ENCODE measurements at regions not wholly inside any gene's neighbourhood (a gene's known extent, or its start where the extent isn't known, plus 50 kb on each side); places are given as distances from the start of the nearest gene placed in this dataset.

DNA sequence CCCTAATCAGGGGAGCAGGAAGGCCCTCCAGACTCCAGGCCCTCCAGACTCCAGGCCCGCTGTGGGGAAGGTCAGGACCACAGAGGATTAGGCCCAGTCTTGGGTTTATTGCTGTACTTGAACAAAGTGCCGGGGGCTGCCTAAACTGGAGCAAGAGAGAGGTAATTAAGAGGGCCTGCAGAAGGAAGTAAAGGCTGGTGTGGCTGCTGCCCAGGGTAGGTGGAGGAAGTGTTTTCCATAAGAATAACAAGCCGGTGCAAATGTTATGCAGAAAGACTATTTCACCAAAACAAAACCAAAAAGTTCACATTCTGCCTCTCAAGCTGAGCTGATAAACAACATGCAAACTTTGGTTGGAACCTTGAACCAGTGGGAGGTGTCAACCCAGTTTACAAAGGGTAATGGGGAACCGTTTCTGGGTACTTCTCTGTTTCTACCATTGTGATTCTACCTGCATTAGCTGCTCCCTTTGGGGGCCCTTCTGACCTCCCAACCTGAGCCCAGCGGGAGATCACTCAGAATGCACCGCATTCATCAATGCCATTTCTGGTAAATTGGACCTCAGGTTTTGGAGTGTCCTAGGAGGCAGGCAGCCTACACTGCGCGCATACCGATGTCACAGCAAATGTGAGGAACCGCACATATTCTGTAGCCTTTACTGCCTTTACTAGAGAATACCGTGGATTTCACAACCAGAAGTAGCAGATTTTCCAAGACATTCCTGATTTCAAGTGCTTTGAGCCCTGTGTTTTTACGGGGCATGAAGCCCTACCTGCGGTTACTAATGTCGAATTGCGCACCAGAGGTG, 59.7 kb upstream of the BCOR start:
- no peak for DNase-seq

- no peak for DNase-seq
These were observed 58.9 kb upstream of the BCOR start for GRCh38 chrX:40156470-40157227.

DNA sequence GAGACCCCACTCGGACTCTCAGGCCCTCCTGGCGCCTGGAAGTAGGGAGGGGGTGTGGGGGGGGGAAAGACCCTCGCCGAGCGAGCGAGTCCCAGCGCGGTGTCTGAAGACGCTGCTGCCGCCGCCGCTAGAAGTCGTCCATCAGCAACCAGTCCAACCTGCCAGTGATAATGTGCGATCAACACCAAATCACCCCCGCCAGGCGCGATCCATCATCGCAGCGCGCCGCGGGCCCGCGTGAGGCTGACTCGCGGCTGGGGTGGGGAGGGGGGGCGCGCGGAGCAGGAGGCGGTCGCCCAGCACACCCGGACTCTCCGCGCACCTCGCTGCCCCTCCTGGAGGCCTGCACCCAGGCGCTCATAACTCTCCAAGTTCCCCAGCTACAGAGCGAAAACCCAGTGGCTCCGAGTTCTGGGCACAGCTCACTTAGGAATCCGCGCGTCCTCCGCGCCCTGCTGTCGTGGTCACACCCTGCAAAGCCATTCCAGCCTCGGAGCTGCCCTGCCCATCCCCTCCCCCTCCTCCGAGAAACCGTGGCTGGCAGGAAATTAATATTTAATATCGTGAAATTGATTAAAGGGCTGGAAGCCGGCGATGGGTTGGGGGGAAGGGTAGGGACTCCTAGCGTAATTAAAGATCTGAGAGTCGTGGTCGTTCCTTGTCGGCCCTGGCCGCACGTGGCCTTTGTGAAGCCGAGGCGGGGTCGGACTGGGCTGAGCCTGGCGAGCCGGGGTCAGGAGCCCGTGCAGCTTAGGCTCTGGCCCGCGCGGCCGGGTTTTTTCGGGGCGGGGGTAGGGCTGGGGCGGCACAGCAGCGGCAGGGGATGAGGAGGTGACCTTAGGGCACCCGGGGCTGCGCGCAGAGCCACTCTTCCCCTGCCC, 58.1 kb upstream of the BCOR start:
- no peak for DNase-seq

DNA sequence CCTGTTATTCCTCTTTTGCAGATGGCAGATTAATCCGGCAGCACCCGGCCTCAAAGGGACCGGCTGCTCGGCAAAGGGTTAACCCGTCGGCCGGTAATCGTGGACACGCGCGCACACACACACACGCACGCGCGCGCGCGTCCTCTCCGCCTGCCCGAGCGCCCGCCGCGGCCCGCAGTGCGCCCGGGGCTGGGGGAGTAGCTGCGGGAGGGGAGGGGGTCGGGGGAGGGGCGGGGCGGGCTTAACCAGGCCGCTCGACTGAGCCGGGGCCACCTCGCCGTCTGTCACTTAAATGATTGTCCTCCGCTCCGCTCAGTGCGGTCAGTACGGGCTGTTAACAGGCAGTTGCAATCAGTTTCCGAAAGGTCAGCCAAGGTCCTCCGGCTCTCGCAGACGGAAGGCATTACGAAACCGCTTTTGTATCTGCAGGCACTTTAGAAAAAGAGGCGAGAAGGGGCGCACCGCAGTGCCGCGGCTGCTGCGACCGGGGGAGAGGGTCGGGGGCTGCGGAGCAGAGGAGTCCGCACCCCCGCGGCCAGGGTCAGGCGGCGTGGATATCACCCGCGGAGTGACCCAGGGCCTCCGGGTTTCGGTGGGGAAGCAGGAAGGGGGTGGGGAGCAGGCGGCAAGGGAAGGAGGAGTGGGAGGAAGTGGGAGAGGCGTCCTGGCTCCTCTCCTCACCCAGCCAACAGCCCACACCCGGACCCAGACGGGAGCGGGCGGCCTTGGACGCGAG, 57.3 kb upstream of the BCOR start:
- DNase-seq = no peak

DNA sequence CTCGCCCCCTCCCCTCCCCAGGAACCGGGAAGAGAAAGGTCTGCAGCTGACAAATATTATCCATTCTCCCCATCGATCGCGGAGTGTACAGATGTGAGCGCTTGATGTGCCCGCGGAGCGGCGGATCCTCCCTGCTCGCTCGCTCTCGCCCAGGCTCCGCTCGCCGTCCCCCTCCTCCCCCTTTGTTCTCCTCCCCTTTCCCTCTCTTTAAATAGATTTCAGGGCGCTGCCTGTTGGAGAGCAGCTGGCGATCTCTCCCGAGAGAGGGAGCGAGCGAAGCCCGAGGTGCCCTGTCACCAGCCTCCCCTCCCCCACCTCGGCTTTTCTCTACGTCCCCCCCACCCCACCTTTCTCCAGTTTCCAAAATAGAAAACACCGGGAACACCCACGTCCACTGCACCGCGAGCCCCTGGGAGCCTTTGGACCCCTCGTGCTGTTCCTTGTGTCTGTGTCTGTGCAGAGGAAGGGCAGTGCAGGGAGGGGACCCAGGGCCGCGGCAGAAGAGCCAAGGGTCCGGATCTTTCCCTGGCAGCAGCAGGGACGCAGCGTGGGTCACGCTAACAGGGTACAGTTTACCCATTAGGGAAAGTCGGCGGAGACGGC, 56.6 kb upstream of the BCOR start:
- peak; percentile 63 for DNase-seq

GRCh38 chrX:40153345-40154249, 55.8 kb upstream of the BCOR start:
- DNase-seq = no peak

- DNase-seq = no peak
These were observed 55.1 kb upstream of the BCOR start for GRCh38 chrX:40152741-40153344.

DNA sequence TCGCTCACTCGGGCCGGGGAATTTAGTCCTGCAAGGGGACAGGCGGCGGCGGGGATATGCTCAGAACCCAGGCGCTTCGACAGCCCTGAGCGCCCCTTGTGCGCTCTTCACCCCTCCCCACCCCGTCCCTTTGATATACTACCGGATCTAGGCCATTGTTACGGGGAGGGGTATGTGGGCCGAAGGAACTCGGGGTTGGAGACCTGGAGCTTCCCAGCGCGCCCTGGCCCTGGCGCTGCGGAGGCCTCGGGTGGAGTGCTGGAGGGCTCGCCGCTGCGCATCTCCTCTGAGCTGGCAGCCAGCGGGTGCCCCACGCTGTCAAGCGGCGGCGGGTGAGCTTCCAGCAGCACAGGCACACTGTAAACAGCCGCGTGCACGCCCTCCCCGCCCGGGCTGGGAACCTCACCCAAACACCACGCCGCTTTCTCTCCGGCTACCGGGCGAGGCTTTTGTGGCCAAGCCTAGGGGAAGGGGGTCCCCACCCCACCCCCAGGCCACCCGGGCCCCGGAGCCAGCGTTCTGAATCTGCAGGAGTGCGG, 54.5 kb upstream of the BCOR start:
- no peak for DNase-seq

DNA sequence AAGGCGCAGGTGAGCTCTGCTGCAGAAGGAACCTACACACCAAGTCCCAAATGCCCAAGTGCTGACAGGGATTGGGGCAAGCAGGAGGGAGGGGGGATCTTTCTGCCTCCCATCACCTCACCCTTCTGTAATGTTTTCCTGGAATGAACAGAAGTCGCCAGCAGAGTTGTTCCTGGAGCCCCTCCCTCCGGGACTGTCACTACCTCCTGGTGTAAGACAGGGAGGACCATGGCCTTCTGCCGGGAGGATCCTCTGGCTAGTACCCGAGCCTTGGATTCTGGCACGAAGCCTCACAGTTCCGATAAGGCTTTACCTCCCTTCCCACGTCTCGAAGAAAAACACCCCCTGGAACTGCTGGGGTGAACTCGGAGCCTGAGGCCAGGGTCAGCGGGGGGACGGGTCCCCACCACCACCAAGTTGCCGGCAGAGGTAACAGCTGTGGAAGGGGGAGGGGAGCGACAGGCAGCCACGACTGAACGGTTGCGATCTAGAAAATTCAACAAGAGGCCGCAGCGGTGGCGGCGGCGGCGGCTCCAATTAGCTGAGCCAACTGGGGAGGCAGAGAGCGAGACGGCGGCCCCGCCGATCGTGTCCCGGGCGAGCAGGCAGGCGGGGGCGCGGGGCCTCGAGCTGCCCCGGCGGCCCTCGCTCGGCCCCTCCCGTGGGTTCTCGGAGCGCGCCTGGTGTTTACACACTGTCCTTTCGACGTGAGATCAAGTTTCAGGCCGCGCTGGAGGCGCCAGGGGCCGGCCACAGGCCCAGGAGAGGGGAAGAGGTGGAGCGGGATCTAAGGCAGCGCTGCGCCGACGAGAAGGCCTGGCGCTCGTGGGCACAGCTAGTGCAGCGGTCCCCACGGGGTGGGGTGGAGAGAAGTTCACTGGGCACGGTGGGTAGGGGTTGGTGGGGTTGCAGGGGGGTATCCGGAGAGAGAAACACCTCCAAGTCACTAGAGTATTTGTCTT, 53.7 kb upstream of the BCOR start:
- no peak for DNase-seq

DNA sequence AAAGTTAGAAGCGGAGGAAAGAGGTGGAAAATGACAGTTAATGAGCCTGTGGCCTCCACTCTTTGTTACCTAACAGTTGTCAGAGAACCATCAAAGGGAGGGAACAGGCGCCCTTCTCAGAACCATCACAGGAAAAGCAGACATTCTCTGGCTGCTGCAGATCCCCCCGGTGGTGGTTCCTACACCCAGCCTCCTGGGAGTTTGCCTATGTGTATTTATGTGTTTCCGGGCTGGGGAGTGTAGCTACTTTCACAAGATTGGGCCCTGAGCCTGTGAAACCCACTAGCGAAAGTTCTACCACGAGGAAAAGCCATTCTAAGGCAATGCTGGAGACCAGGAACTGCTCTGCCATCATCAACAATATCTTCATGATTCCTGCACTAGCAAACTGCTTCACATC, 52.7 kb upstream of the BCOR start:
- no peak for DNase-seq

GRCh38 chrX:40149286-40150175, 51.8 kb upstream of the BCOR start:
- DNase-seq = no peak

DNA sequence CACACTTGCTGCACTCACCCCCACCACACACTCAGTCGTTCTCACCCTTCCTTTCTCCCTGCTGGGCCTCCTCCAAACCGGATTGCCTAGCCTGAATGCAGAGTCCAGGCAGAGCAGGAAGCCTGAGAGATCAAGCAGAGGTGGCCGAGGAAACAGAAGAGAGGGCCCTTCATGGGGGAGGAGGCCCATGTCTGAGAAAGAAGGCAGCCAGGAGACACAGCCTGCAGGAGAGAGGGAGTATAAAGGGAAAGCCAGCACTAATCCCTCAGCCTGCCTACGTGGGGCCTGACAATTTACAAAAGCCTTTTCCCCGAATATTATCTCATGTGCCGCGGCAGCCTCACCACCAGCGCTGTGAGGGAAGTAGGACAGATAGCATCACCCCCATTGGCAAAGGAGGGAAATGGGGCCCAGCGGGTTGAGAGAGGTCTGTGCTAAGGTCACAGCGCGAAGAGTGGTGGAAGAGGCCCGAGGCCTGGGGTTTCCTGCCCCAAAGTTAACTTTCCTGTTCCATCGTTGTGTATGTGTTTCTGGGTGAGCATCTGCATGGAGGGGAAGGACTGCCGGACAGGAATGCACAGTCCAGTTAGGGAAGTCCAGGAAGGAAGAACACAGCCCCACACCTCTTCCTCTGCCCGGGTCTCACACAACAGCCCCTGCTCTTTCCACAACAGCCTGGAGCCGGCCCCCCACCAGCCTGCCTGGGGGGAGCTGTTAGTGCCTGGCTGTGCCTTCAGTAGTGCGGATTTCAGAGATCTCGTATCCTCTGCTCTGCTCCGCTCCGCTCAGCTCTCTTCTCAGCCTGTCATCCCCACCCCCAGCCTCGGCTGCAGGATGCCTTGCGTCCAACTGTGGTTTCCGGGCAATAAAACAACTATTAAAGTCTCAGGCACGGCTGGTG, 50.9 kb upstream of the BCOR start:
- DNase-seq = no peak

GRCh38 chrX:40147971-40148370, 50.2 kb upstream of the BCOR start:
- no peak for DNase-seq

Data from fibroblast of skin of right biceps (primary cell).